ENCODE measurements at regions not wholly inside any gene's neighbourhood (a gene's known extent, or its start where the extent isn't known, plus 50 kb on each side); places are given as distances from the start of the nearest gene placed in this dataset.

- TF ChIP-seq, protein P1, sequence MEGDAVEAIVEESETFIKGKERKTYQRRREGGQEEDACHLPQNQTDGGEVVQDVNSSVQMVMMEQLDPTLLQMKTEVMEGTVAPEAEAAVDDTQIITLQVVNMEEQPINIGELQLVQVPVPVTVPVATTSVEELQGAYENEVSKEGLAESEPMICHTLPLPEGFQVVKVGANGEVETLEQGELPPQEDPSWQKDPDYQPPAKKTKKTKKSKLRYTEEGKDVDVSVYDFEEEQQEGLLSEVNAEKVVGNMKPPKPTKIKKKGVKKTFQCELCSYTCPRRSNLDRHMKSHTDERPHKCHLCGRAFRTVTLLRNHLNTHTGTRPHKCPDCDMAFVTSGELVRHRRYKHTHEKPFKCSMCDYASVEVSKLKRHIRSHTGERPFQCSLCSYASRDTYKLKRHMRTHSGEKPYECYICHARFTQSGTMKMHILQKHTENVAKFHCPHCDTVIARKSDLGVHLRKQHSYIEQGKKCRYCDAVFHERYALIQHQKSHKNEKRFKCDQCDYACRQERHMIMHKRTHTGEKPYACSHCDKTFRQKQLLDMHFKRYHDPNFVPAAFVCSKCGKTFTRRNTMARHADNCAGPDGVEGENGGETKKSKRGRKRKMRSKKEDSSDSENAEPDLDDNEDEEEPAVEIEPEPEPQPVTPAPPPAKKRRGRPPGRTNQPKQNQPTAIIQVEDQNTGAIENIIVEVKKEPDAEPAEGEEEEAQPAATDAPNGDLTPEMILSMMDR (IDR thresholded peaks at IDR 0.05) = no peak
- no peak for TF ChIP-seq POLR2A (IDR thresholded peaks at IDR 0.05)
These were observed 408.7 kb upstream of the PIK3R1 start for GRCh38 chr5:67806654-67807438.
